NB4 (cell line): ENCODE measurements at regions not wholly inside any gene's neighbourhood (a gene's known extent, or its start where the extent isn't known, plus 50 kb on each side); places are given as distances from the start of the nearest gene placed in this dataset.

Experiments
- POLR2A ChIP-seq: IDR thresholded peaks from 2 replicates; pipeline ENCODE4 v1.6.1; 2011; ENCODE audit warnings: mild to moderate bottlenecking; ENCODE audit not compliant: insufficient read length; ENCODE audit errors: extremely low read depth
- TF ChIP-seq, protein P1 (sequence below): IDR thresholded peaks from 2 replicates; pipeline ENCODE4 v1.6.1; 2011; ENCODE audit warnings: low read depth, low read length
- TF ChIP-seq, protein P2 (sequence below): IDR thresholded peaks from one replicate; pipeline ENCODE4 v1.5.1; 2012; ENCODE audit warnings: low read depth, low read length

DNA sequence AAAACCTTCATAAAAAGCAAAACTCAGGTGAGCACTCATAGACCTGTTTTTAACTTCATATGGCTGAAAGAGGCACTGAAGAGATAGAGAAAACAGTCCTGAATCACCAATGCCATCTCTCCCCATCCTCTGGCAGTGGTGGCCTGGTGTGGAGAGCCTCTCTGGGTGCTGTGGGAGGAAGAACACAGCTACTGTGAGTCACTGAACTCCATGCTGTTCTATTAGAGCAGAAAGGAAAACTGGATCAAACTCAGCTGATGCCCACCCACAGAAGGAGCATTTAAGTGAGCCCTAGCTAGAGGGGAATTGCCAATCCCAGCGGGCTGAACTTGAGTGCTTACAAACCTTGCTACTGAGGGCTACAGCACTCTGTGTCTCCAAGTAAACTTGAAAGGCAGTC is 115.3 kb upstream of the SESN3 start:
- TF ChIP-seq, protein P1, sequence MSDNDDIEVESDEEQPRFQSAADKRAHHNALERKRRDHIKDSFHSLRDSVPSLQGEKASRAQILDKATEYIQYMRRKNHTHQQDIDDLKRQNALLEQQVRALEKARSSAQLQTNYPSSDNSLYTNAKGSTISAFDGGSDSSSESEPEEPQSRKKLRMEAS, result no peak
- TF ChIP-seq, protein P2, sequence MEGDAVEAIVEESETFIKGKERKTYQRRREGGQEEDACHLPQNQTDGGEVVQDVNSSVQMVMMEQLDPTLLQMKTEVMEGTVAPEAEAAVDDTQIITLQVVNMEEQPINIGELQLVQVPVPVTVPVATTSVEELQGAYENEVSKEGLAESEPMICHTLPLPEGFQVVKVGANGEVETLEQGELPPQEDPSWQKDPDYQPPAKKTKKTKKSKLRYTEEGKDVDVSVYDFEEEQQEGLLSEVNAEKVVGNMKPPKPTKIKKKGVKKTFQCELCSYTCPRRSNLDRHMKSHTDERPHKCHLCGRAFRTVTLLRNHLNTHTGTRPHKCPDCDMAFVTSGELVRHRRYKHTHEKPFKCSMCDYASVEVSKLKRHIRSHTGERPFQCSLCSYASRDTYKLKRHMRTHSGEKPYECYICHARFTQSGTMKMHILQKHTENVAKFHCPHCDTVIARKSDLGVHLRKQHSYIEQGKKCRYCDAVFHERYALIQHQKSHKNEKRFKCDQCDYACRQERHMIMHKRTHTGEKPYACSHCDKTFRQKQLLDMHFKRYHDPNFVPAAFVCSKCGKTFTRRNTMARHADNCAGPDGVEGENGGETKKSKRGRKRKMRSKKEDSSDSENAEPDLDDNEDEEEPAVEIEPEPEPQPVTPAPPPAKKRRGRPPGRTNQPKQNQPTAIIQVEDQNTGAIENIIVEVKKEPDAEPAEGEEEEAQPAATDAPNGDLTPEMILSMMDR, result no peak
- no peak for TF ChIP-seq POLR2A
